ENCODE measurements at regions not wholly inside any gene's neighbourhood (a gene's known extent, or its start where the extent isn't known, plus 50 kb on each side); places are given as distances from the start of the nearest gene placed in this dataset.

DNA sequence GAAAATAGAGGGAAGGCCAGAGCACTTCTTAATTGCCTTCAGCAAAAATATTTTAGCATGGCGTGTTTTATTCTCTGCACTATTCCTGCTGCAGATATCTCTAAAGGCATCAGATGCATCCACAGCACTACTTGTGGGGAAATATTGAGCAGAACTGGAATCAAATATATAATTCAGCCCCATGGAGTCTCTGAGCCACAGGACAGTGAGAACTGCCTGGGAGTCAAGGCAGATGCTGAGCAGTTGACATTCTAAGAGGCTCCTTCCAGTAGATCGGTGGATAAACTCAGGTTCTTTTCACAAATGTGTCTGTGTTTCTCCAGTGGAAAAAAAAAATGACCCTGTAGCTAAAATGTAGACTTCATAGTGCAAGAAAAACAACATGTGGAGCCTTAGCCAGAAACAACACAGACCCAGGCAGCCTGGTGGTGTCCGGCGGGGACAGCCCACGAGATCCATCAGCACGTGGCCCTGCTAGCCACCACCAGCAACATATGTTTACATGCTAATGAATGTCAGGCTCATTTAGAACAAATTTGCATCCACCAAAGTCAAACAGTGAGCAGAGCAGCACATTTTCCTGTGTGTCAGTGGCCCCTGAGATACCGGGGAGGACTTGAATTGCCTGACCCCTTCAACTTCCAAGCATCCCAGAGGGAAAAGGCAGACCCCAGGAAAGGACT, 123.3 kb upstream of the PFKP start:
- no peak for TF ChIP-seq POLR2A (IDR thresholded peaks at IDR 0.05)
- no peak for TF ChIP-seq CTCF (IDR thresholded peaks at IDR 0.05)
